Common myeloid progenitor, CD34-positive (primary cell): ENCODE measurements at regions not wholly inside any gene's neighbourhood (a gene's known extent, or its start where the extent isn't known, plus 50 kb on each side); places are given as distances from the start of the nearest gene placed in this dataset.

Source experiments
- CTCF ChIA-PET: fragments of 350-600 bp; sonication (Branson Sonifier 250); formaldehyde crosslinking; loops from one replicate; lab custom pipeline; 2021; ENCODE audit warnings: antibody characterized with exemption; lab: Charles Lee
- POLR2A ChIA-PET: fragments of 350-600 bp; sonication (Branson Sonifier 250); formaldehyde crosslinking; loops from one replicate; lab custom pipeline; 2021; ENCODE audit warnings: antibody characterized with exemption; lab: Charles Lee
- DNase-seq, 3 donors: peaks; one replicate each; pipeline versions ENCODE4 v3.0.0 to v3.0.0-alpha.2; 2013
- H3K27ac ChIP-seq, 2 experiments: 1 replicate in 1 of 2; 2 replicates in 1 of 2; pipeline ENCODE4 v1.7.0; 2013; ENCODE audit warnings: inconsistent platforms in 2 of 2, low read length in 2 of 2, mild to moderate bottlenecking in 2 of 2, low read depth in 1 of 2, moderate library complexity in 1 of 2; ENCODE audit not compliant: severe bottlenecking in 2 of 2, insufficient read depth in 1 of 2, poor library complexity in 1 of 2
- H3K27me3 ChIP-seq, 5 experiments: replicated peaks in 2 of 5; 1 replicate in 3 of 5; 2 replicates in 2 of 5; pipeline versions ENCODE4 v1.6.1 to v1.7.0; 2013; ENCODE audit warnings: low read length in 4 of 5, mild to moderate bottlenecking in 2 of 5, moderate library complexity in 2 of 5, inconsistent platforms in 1 of 5; ENCODE audit not compliant: insufficient read depth in 5 of 5, control insufficient read depth in 4 of 5
- H3K36me3 ChIP-seq, 4 experiments: 1 replicate in 2 of 4; 2 replicates in 2 of 4; pipeline versions ENCODE4 v1.6.1 to v1.7.0; 2013; ENCODE audit warnings: low read length in 3 of 4, control low read depth in 1 of 4, mild to moderate bottlenecking in 1 of 4; ENCODE audit not compliant: control insufficient read depth in 4 of 4, insufficient read depth in 4 of 4
- H3K4me1 ChIP-seq, 4 experiments: 1 replicate in 3 of 4; 2 replicates in 1 of 4; pipeline versions ENCODE4 v1.6.1 to v1.7.1; 2013; ENCODE audit warnings: low read length in 3 of 4, mild to moderate bottlenecking in 3 of 4, control low read depth in 1 of 4, inconsistent platforms in 1 of 4, moderate library complexity in 1 of 4; ENCODE audit not compliant: control insufficient read depth in 4 of 4, insufficient read depth in 4 of 4; ENCODE audit errors: control extremely low read depth in 1 of 4
- H3K4me3 ChIP-seq, 7 experiments: 1 replicate in 4 of 7; 2 replicates in 3 of 7; pipeline versions ENCODE4 v1.5.1 to v1.7.0; 2013; ENCODE audit warnings: mild to moderate bottlenecking in 7 of 7, low read length in 6 of 7, moderate library complexity in 6 of 7, inconsistent platforms in 2 of 7, low read depth in 2 of 7, control low read depth in 1 of 7; ENCODE audit not compliant: insufficient read depth in 4 of 7, control insufficient read depth in 1 of 7; ENCODE audit errors: extremely low read depth in 1 of 7
- H3K9me3 ChIP-seq, 5 experiments: 1 replicate in 4 of 5; 2 replicates in 1 of 5; pipeline versions ENCODE4 v1.6.1 to v1.7.1; 2013; ENCODE audit warnings: low read length in 4 of 5, mild to moderate bottlenecking in 2 of 5, inconsistent platforms in 1 of 5, low read depth in 1 of 5, moderate library complexity in 1 of 5; ENCODE audit not compliant: control insufficient read depth in 4 of 5, insufficient read depth in 2 of 5; ENCODE audit errors: control extremely low read depth in 1 of 5
- WGBS: methylation state at CpG from one replicate; pipeline ENCODE4 v1.1.5; 2013; ENCODE audit not compliant: insufficient coverage; 5-methylcytosine and 5-hydroxymethylcytosine counted together

DNA sequence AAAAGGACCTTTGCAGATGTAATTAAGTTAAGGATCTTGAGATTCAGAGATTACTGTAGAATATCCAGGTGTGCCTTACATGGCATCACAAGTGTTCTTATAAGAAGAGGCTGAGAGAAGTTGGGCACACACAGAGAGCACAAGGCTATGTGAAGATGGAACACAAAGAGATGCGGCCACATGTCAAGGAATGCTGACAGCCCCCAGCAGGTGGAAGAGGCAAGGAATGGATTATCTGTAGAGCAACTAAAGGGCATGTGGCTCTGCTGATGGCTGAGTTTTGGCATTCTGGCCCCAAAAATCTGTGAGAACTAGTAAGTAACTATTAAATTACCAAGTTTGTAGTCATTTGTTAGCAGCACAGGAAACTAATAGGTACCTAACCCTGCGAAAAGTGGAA is 640.7 kb upstream of the PCDH15 start:
- Histone ChIP-seq H3K36me3 (no peaks in the 10 kb centered on the region), H3K27ac (no peak overlapping the region), H3K4me3 (no peak overlapping the region), H3K27me3 (no peaks in the 10 kb centered on the region), H3K9me3 (no peaks in the 10 kb centered on the region), H3K4me1 (no peaks in the 10 kb centered on the region)
- ChIA-PET POLR2A (no interaction called here), CTCF (no interaction called here)
- 100% methylated on average over 1 of the region's 2 CpGs for whole genome bisulfite sequencing
- DNase-seq = no peak

DNA sequence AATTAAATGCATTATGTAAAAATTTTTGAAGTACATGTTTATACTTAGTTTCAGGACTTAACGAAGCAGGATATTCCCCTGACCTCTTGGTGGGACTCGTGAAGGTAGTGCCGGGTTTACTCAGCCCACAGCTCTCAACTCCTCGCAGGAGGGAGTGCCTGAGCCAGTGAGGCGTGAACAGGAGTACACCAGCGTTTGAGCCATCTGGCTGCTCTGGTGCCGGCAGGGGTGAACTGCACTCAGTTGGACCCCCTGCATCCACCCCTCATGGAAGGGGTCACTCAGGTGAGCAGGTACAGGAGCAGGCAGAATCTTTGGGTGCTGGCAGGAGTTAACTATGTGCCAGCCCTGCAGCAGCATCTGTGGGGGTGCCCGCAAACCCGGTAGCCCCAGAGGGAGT is 625.1 kb upstream of the PCDH15 start:
- Histone ChIP-seq H3K36me3 (no peaks in the 10 kb centered on the region), H3K4me3 (no peak overlapping the region), H3K4me1 (no peaks in the 10 kb centered on the region), H3K9me3 (no peaks in the 10 kb centered on the region), H3K27ac (no peak overlapping the region), H3K27me3 (no peaks in the 10 kb centered on the region)
- ChIA-PET CTCF (no interaction called here), POLR2A (interaction anchor here (0.6 kb wide), 1 partner anchor 11 kb away, joined by 4 read pairs; no protein-coding TSS in a partner anchor)
- WGBS = 97% methylated on average over 7 of the region's 9 CpGs
- no peak for DNase-seq

DNA sequence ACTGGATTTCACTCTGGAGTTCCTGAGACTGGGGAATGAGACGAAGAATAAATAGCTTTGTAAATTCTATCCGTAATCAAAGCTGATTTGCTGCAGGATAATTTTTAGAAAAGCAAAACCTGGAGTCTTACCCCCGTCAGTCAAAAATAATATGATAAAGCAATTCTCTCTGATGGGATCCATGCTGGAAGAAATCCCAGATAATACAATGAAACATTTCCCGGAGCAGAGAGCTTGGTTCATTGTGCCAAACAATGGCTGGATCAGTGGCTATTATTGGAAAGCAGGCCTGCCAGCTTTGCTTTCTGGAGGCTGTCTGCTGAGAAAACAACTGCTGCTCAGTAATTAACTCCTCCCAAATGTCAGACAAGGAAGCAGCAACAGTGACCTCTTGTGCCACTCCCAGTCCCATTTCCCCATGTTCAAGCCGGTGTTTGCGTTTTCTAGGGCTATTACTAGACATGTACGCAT is 609.4 kb upstream of the PCDH15 start:
- no peak overlapping the region for H3K27ac ChIP-seq
- H3K27me3 ChIP-seq = no peaks in the 10 kb centered on the region
- DNase-seq = no peak
- no peaks in the 10 kb centered on the region for H3K36me3 ChIP-seq
- H3K4me1 ChIP-seq = no peaks in the 10 kb centered on the region
- CTCF ChIA-PET = no interaction called here
- POLR2A ChIA-PET = no interaction called here
- H3K4me3 ChIP-seq = no peak overlapping the region
- no peaks in the 10 kb centered on the region for H3K9me3 ChIP-seq
- 72% methylated on average over 6 of the region's 7 CpGs for WGBS

DNA sequence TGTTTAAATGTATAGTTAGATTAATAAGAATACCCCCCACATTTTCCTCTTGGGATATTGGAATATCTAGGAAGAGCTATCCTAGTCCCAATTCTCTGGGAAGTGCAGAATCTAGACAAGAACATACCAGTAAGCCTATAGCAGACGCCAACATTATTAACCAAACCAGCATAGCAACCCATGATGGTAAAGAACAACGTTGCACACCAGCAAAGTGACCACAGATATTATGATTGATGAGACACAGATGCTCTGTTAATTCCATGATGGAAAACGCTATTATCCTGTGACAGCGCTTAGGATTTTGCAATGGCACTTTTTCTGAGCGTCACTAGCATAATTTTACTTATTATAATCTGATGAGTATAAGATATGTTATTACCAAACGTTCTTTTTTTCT is 603.1 kb upstream of the PCDH15 start:
- Histone ChIP-seq H3K4me1 (no peaks in the 10 kb centered on the region), H3K27ac (no peak overlapping the region), H3K36me3 (no peaks in the 10 kb centered on the region), H3K27me3 (no peaks in the 10 kb centered on the region), H3K4me3 (no peak overlapping the region), H3K9me3 (no peaks in the 10 kb centered on the region)
- WGBS = no CpG with 5 or more reads among the region's 6 CpGs
- ChIA-PET CTCF (no interaction called here), POLR2A (no interaction called here)
- no peak for DNase-seq

DNA sequence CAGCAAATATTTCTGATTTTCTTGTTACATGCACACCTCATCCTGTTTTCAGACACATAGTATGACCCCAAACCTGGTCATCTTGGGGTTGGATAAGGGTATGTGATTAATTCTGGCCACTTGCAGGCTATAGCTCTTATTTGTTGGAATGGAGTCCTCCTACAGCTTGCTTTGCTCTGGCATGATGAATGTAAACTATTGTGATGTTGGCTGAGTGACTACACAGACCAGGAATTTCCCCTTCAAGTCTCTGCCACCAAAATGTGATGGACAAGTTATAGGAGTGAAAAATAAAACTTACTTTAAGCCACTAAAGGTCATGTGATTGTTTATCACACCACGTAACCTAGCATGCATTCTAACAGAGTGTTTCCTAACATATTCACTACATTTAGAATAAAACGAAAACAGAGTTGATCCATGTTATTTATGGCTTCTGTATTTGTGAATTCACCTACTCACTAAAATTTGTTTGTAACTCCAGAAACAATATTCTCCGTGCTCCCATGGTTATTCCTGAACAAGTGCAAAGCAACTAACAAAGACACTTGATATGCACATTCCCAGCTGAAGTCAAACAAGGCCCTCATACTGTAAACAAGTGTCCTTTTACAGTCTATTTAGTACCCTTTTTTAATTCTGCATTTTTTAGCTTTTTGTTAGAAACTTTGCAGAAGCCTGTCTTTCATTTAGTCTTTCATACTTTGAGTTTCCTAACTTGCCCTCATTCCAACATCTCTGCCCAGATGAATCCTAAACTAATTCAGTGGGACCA is 599.2 kb upstream of the PCDH15 start:
- no peak overlapping the region for H3K4me3 ChIP-seq
- DNase-seq = no peak
- no peaks in the 10 kb centered on the region for H3K36me3 ChIP-seq
- POLR2A ChIA-PET = no interaction called here
- no peaks in the 10 kb centered on the region for H3K9me3 ChIP-seq
- no peaks in the 10 kb centered on the region for H3K27me3 ChIP-seq
- 80% methylated on average over 1 of the region's 3 CpGs for WGBS
- no peak overlapping the region for H3K27ac ChIP-seq
- CTCF ChIA-PET = no interaction called here
- no peaks in the 10 kb centered on the region for H3K4me1 ChIP-seq

DNA sequence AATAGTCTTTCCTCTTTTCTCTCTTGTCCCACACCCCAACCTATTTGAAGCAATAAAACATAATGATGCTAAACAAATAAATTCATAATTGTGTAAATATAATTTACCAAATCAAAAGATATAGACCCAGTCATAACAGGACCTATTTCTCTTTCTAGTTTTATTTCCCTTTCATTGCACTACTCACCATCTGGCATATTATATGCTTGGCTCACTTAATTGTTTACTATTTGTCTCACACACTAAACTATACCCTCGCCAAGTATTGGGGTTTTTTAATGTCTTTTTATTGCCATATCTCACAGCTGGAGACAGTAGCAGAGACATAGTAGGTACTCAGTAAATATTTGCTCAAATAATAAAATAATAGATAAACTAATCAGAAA is 597.5 kb upstream of the PCDH15 start:
- Histone ChIP-seq H3K27ac (no peak overlapping the region), H3K9me3 (no peaks in the 10 kb centered on the region), H3K36me3 (no peaks in the 10 kb centered on the region), H3K27me3 (no peaks in the 10 kb centered on the region), H3K4me3 (no peak overlapping the region), H3K4me1 (no peaks in the 10 kb centered on the region)
- ChIA-PET POLR2A (no interaction called here), CTCF (no interaction called here)
- no peak for DNase-seq
- WGBS = no CpG with 5 or more reads among the region's 1 CpG

DNA sequence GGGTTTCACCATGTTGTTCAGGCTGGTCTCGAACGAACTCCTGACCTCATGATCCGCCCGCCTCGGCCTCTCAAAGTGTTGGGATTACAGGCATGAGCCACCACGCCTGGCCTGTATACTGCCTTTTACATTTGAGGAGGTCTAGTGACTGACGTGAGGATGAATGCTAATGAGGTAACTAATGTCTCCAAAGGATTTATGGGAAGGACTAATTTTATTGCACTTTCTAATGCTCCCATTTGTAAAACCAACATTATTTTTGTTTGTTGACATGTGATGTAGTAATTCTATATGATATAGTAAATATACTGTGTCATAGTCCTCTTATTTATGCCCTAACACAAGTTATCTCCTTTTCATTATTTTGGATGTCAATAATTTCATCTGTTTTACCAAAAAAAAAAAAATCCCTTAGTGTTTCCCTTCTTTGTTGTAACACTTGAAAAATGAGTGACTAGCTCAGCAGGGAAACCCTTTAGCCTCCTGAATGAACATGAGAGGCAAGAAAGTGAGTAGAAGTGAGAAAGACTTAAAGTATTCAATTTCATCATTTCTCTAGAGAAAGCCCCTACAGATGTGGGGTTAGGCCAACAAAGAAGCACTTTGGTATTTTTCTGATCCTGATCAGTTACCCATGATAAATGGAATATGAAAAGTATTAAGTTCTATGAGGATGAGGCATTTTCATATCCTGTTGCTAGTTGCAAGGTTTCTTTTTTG is 596.9 kb upstream of the PCDH15 start:
- Histone ChIP-seq H3K4me1 (no peaks in the 10 kb centered on the region), H3K27ac (no peak overlapping the region), H3K9me3 (no peaks in the 10 kb centered on the region), H3K36me3 (no peaks in the 10 kb centered on the region), H3K4me3 (no peak overlapping the region), H3K27me3 (no peaks in the 10 kb centered on the region)
- ChIA-PET CTCF (no interaction called here), POLR2A (no interaction called here)
- no peak for DNase-seq
- 85% methylated on average over 6 of the region's 7 CpGs for WGBS
